WTC11 (cell line): ENCODE measurements at regions not wholly inside any gene's neighbourhood (a gene's known extent, or its start where the extent isn't known, plus 50 kb on each side); places are given as distances from the start of the nearest gene placed in this dataset.

Experiments used
- CTCF ChIP-seq: fragments of 200-600 bp; IDR thresholded peaks from 2 replicates; pipeline ENCODE4 v1.8.0; 2022; ENCODE audit warnings: antibody characterized with exemption
- FOXK1 ChIP-seq: sonication (generic); formaldehyde crosslinking; IDR thresholded peaks from 2 replicates; pipeline ENCODE4 v1.8.0; 2022; ENCODE audit warnings: mild to moderate bottlenecking, moderate library complexity, missing genetic modification reagents
- NR3C1 ChIP-seq: sonication (generic); formaldehyde crosslinking; conservative IDR thresholded peaks from 2 replicates; pipeline ENCODE4 v1.8.1; 2023; ENCODE audit warnings: low read depth, mild to moderate bottlenecking, missing genetic modification reagents
- SMAD3 ChIP-seq: sonication (generic); formaldehyde crosslinking; IDR thresholded peaks from 2 replicates; pipeline ENCODE4 v1.8.0; 2022; ENCODE audit warnings: missing genetic modification reagents, mild to moderate bottlenecking, borderline replicate concordance
- TCF7 ChIP-seq: sonication (generic); formaldehyde crosslinking; IDR thresholded peaks from 2 replicates; pipeline ENCODE4 v1.8.0; 2022; ENCODE audit warnings: mild to moderate bottlenecking, low read depth, missing genetic modification reagents, moderate library complexity
- ZNF423 ChIP-seq: fragments of 250-450 bp; sonication (Bioruptor Pico); IDR thresholded peaks from 2 replicates; pipeline ENCODE4 v2.1.2; 2022; ENCODE audit warnings: mild to moderate bottlenecking, moderate library complexity

DNA sequence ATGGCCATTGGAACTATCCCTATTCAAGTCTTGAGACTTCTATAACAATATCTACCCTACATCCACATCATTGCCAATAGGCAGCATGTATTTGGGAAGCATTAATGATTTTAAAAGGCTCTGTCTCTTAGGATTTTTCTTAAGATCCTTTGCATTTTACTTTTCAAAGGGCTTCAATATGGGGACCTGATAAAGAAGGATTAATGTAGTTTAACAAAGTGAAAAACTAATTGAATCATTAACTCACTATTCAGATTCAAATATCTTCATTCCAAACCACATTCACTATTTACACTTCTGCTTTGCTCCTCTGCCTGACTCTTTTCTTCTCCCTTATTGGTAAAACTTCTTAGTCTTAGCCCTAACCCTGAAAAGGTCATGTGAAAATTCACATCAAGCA is 333.0 kb downstream of the EPHA7 start:
- TF ChIP-seq CTCF, result no peak
- TF ChIP-seq TCF7 (CRISPR knock-in tag), result no peak
- no peak for TF ChIP-seq ZNF423
- no peak for TF ChIP-seq FOXK1
- no peak for TF ChIP-seq NR3C1 (CRISPR knock-in tag)
- no peak for TF ChIP-seq SMAD3 (CRISPR knock-in tag)
